Stimulated activated naive CD8-positive, alpha-beta T cell treated with anti-CD3 and anti-CD28 coated beads, Interleukin-15, amount 100 ng/mL, for 72 hours (primary cell): ENCODE measurements at regions not wholly inside any gene's neighbourhood (a gene's known extent, or its start where the extent isn't known, plus 50 kb on each side); places are given as distances from the start of the nearest gene placed in this dataset.
"Not testable (repeated sequence)": the region's sequence is repeated elsewhere in the genome, so short reads cannot be mapped to it uniquely, and the experiment has no call there.

ENCODE experiments used
- ATAC-seq: fragments of 150-1000 bp; cut with Tn5 transposase; 2 replicates; pipeline ENCODE4 v1.10.0; 2021; ENCODE audit warnings: mild to moderate bottlenecking, moderate library complexity
- DNase-seq, 2 donors: peaks; one replicate each; pipeline ENCODE4 v3.0.0; 2021 to 2022
- H3K27ac Mint-ChIP-seq, 2 donors: one replicate each; pipeline ENCODE4 v1.8.0; 2022; ENCODE audit warnings: mild to moderate bottlenecking in 2 of 2, mixed read lengths in 2 of 2, moderate library complexity in 2 of 2
- H3K27me3 Mint-ChIP-seq: one replicate; pipeline ENCODE4 v1.8.0; 2022; ENCODE audit warnings: mixed read lengths
- H3K4me1 Mint-ChIP-seq: one replicate; pipeline ENCODE4 v1.8.0; 2022; ENCODE audit warnings: mild to moderate bottlenecking, mixed read lengths
- H3K4me3 Mint-ChIP-seq, 2 donors: one replicate each; pipeline ENCODE4 v1.8.0; 2022; ENCODE audit warnings: mild to moderate bottlenecking in 2 of 2, mixed read lengths in 2 of 2, moderate library complexity in 1 of 2
- H3K9me3 Mint-ChIP-seq, 2 donors: one replicate each; pipeline ENCODE4 v1.8.0; 2022; ENCODE audit warnings: mixed read lengths in 2 of 2

DNA sequence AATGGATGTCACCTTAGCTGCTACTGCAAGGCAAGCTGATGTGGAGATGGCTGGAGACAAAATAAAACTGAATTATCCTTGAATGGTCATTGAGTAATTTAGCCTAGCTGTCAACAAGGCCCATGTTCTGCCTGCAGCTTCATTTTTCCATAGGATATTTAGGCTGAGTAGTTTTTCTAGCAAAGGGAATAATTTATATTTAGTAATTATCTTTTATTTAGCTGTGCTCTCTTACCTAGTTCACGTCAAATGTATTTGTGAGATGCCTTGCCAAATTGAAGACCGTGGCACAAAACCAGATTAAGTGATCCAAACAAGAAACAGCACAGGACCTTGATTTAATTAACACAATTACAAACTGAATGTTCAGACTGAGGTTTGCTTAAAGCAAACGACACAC, 77.4 kb upstream of the CEP162 start:
- Mint-ChIP-seq H3K4me1 (no peaks in the 10 kb centered on the region), H3K4me3 (no peak overlapping the region), H3K27me3 (no peaks in the 10 kb centered on the region), H3K27ac (no peak overlapping the region), H3K9me3 (no peaks in the 10 kb centered on the region)
- no peak for DNase-seq
- ATAC-seq = no peak

DNA sequence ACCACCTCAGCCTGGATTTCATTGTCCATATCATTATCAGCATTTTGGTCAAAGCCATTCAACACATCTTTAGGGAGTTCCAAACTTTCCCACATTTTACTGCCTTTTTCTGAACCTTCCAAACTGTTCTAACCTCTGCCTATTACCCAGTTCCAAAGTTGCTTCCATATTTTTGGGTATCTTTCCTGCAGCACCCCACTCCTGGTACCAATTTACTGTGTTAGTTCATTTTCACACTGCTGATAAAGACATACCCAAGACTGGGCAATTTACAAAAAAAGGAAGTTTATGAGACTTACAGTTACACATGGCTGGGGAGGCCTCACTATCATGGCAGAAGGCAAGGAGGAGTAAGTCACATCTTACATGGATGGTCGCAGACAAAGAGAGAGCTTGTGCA, 63.6 kb upstream of the CEP162 start:
- not testable (repeated sequence) for H3K4me1 Mint-ChIP-seq, H3K27me3 Mint-ChIP-seq, DNase-seq, H3K27ac Mint-ChIP-seq, H3K4me3 Mint-ChIP-seq, ATAC-seq
- peaks cover 23 to 46% of the 10 kb centered on the region in 2 donors for H3K9me3 Mint-ChIP-seq

DNA sequence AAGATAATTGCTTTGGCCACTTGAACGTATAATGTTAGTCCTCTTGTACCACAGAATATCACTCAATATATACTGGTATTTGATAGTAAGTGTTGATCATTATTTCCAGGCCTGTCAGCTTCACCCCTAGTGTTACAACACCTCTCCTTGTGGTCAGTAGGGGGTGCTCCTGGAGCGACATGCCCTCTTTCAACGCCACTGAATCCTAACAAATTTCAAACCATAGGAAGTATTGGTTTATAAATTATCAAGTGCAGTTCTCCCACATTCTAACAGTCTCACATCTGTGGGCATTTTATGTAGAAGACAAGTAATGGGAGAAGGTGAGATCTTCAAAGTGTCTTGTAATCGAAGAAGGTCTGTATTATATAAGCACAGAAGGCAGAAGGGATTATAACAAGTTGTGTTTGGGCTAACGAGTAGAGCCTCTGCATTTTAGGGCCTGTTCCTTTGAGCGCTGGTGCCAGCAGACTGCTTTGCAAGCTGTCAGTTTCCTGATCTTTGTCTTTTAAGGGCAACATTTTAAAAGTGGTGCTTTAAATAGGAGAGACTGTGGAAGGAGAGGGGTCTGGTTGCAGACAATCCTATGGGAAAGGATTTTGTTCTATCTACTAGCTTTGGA, 57.1 kb upstream of the CEP162 start:
- DNase-seq (no peak), ATAC-seq (no peak)
- no peaks in the 10 kb centered on the region for H3K4me1 Mint-ChIP-seq
- H3K4me3 Mint-ChIP-seq = no peak overlapping the region
- no peak overlapping the region for H3K27ac Mint-ChIP-seq
- H3K9me3 Mint-ChIP-seq = peaks cover 7 to 8% of the 10 kb centered on the region in 2 donors
- peaks cover 24% of the 10 kb centered on the region for H3K27me3 Mint-ChIP-seq

DNA sequence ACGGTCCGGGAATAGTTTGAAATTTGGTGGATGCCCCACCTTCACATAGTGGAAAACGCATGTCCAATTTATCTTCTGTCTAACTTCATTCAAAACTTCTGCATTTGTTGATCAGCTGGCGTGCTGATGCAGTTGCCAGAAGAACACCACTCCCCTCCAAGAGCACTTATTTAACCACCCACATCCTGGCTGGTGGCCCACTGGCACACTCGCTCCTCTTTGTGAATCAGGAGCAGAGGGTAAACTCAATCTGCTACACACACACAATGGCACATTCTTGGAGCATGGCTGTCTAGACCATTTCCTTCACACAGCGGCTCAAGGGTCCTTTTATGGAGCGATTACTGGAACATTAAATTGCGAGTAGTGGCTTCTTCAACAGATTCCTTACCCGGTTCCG, 55.1 kb upstream of the CEP162 start:
- Mint-ChIP-seq H3K4me1 (no peaks in the 10 kb centered on the region), H3K4me3 (no peak overlapping the region)

DNA sequence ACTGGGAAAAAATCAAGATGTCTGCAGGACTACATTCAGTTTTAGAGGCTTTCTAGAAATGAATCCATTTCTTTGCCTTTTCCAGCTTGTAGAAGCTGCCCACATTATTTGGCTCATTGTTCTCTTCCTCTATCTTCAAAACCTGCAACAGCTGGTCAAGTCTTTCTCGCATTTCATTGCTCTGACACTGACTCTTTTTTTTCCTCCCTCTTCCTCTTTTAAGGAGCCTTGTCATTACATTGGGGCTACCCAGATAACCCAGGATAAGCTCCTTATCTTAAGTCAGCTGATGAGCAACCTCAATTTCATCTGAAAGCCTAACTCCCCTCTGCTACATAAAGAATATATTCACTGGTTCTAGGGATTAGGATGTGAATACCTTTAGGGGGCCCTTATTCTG, 53.2 kb upstream of the CEP162 start:
- DNase-seq (no peak), ATAC-seq (no peak)
- Mint-ChIP-seq H3K4me3 (no peak overlapping the region), H3K9me3 (no peaks in the 10 kb centered on the region), H3K27me3 (peaks cover 38% of the 10 kb centered on the region), H3K27ac (peak overlapping the region in 1 of 2 donors; percentile 6), H3K4me1 (no peaks in the 10 kb centered on the region)

More for the DNA sequence above, 55.1 kb upstream of the CEP162 start:
- H3K9me3 Mint-ChIP-seq = no peaks in the 10 kb centered on the region
- ATAC-seq (no peak), DNase-seq (no peak)
- peaks cover 30% of the 10 kb centered on the region for H3K27me3 Mint-ChIP-seq
- H3K27ac Mint-ChIP-seq = no peak overlapping the region

DNA sequence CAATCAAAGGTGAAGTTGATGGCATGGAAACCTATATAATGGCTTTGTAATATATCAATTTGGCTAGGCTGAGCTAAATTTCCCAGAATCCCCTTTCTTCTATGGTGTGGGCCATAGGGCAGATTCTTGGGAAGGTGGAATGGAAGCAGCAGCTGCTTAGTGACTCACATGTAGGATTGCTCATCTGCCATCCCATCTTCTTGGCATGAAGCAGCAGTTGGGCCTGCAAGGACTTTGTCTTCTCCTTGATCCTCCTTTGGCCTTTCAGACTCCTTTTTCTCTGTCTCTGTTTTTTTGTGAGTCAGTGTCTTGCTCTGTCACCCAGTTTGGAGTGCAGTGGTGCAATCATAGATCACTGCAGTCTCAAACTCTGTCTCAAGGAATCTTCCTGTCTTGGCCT, 52.6 kb upstream of the CEP162 start:
- no peak overlapping the region for H3K27ac Mint-ChIP-seq
- DNase-seq = no peak
- no peaks in the 10 kb centered on the region for H3K4me1 Mint-ChIP-seq
- H3K4me3 Mint-ChIP-seq = no peak overlapping the region
- H3K27me3 Mint-ChIP-seq = peaks cover 38% of the 10 kb centered on the region
- ATAC-seq = no peak
- no peaks in the 10 kb centered on the region for H3K9me3 Mint-ChIP-seq

DNA sequence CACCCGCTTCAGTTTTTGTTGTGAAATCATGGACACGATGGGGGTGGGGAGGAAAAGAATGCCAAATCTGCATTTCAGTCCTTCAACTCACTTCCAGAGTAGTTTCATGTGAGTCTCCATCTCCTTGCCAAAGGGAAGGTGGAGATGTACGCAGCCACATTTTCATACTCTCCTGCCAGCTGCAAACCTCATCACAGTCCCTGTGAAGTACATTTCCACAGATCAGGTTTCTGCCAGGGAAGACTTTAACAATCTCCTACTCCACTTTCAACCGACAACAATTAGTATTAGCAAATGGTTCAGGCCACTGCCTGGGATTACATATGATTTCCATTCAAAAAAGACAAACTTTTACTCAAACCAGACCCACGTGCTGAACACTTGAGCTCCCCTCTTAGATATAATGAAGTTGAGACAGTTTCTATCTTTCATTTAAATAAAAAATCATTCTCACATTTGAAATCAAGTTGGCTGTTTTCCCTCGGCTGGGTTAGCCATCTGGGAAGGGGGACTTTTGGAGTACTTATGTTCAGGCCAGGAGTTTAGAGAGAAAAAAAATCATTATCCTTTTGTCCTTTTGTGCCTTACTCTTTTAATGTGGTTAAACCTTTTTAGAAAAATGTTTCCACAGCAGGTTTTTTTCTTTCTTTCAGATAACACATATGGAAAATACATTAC, 51.0 kb upstream of the CEP162 start:
- Mint-ChIP-seq H3K27ac (no peak overlapping the region), H3K4me3 (no peak overlapping the region), H3K4me1 (no peaks in the 10 kb centered on the region), H3K9me3 (peaks cover 0 to 7% of the 10 kb centered on the region in 2 donors), H3K27me3 (peaks cover 47% of the 10 kb centered on the region)
- DNase-seq = no peak
- no peak for ATAC-seq
